HEK293T (cell line): ENCODE measurements at regions not wholly inside any gene's neighbourhood (a gene's known extent, or its start where the extent isn't known, plus 50 kb on each side); places are given as distances from the start of the nearest gene placed in this dataset.

Experiments
- BHLHE40 ChIP-seq: fragments of 450-650 bp; IDR thresholded peaks from 2 replicates; pipeline ENCODE4 v1.6.1; 2016; ENCODE audit warnings: mild to moderate bottlenecking, moderate library complexity, borderline replicate concordance
- FOXA1 ChIP-seq: fragments of 450-650 bp; IDR thresholded peaks from 2 replicates; pipeline ENCODE4 v1.6.1; 2016; ENCODE audit warnings: mild to moderate bottlenecking
- FOXK2 ChIP-seq: fragments of 450-650 bp; IDR thresholded peaks from 2 replicates; pipeline ENCODE4 v1.6.1; 2016; ENCODE audit warnings: mild to moderate bottlenecking
- FOXM1 ChIP-seq: fragments of 450-650 bp; IDR thresholded peaks from 2 replicates; pipeline ENCODE4 v1.6.1; 2017; ENCODE audit warnings: mild to moderate bottlenecking, borderline replicate concordance

- no peak for TF ChIP-seq FOXM1
- no peak for TF ChIP-seq FOXK2
- TF ChIP-seq FOXA1, result no peak
- TF ChIP-seq BHLHE40, result no peak
Measured at GRCh38 chr12:127930122-127930521, 336.8 kb upstream of the TMEM132C start.
